ENCODE measurements at regions not wholly inside any gene's neighbourhood (a gene's known extent, or its start where the extent isn't known, plus 50 kb on each side); places are given as distances from the start of the nearest gene placed in this dataset.

DNA sequence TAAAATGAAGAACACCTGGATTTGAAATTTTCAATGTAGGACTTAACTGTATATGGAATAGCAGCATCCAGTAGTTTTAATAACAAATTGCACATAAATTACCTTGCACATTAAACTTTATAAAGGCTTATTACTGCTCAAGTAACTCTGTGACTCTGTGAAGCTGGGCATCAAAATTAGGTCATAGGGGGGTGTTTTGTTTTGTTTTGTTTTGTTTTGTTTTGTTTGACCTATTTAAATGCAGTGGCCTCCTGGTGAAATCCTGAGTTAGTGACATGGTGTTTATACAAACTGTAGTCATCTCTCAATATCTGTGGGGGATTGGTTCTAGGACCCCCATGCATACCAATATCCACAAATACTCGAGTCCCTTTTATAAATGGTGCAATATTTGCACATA lies 51.9 kb upstream of the ADAD1 start:
- no peak for DNase-seq (ENCODE audit: low read depth)
- no peak overlapping the region for H3K4me3 ChIP-seq (replicated peaks; ENCODE audit: low read depth, low read length)
- TF ChIP-seq, protein P1, sequence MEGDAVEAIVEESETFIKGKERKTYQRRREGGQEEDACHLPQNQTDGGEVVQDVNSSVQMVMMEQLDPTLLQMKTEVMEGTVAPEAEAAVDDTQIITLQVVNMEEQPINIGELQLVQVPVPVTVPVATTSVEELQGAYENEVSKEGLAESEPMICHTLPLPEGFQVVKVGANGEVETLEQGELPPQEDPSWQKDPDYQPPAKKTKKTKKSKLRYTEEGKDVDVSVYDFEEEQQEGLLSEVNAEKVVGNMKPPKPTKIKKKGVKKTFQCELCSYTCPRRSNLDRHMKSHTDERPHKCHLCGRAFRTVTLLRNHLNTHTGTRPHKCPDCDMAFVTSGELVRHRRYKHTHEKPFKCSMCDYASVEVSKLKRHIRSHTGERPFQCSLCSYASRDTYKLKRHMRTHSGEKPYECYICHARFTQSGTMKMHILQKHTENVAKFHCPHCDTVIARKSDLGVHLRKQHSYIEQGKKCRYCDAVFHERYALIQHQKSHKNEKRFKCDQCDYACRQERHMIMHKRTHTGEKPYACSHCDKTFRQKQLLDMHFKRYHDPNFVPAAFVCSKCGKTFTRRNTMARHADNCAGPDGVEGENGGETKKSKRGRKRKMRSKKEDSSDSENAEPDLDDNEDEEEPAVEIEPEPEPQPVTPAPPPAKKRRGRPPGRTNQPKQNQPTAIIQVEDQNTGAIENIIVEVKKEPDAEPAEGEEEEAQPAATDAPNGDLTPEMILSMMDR (IDR thresholded peaks at IDR 0.05; ENCODE audit: low read length, missing control alignments) = no peak

DNA sequence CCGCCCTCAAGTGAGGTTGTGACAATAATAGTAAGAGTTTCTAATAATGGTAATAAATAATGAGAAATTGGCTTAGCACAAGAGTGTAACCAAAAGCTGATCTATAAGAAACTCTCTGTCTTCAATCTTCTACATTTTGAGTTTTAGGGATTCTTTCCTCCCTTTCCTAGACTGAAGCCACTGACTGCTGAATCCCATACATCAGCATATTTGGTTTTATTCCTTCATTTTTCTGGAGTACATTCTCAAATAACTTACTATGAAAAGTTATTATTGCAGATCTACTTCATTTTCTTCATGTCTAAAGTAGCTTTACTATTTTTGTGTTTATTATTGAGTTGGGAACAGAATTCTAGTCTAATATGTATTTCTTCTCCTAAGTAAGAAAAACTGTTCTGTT lies 49.9 kb upstream of the ADAD1 start:
- TF ChIP-seq, protein P1 (IDR thresholded peaks at IDR 0.05; ENCODE audit: low read length, missing control alignments) = no peak
- H3K4me3 ChIP-seq (replicated peaks; ENCODE audit: low read depth, low read length) = no peak overlapping the region
- DNase-seq (ENCODE audit: low read depth) = no peak

Data from fibroblast of pulmonary artery (primary cell).